ENCODE measurements at regions not wholly inside any gene's neighbourhood (a gene's known extent, or its start where the extent isn't known, plus 50 kb on each side); places are given as distances from the start of the nearest gene placed in this dataset.

DNA sequence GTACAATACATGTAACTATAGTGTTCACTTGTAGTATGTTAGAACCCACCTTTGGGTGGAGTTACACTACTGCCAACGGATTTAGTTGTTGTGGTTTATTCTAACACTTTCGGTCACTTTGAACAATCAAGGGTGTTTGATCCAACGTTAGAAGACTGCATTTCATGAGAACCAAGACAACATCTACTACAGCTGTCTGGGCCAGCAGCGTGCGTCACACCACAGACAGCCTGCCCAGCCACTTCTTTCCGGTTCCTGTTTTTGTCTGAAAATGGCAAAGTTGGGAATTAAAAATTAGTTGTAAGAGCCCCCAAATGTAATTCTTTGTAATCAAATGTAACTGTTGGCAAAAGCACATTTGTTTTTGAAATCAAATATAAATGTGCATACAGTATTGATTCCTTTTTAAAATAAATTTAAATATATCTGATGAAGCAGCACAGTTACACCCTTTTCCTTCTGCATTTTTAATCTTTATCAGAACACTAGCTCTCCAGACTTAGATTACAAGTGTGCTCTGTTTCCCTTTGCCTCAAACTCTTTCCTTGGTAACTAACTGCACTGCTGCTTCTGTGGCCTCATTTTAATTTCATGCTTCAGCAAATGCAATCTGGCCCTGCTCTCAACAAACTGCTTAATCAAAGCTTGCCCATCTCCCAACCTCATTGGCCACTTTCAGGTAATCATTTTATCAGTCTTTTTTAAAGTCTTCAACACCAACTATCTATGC lies 86.6 kb upstream of the DPH5 start:
- Mint-ChIP-seq H3K27me3 (ENCODE audit: low read depth) (no peaks in the 10 kb centered on the region), H3K4me3 (no peak overlapping the region), H3K27ac (peak overlapping the region; percentile 46 to 87 (median 60)), H3K36me3 (ENCODE audit: low read depth) (no peaks in the 10 kb centered on the region), H3K4me1 (peaks cover 11% of the 10 kb centered on the region), H3K9me3 (no peaks in the 10 kb centered on the region)
- TF ChIP-seq, protein P1, sequence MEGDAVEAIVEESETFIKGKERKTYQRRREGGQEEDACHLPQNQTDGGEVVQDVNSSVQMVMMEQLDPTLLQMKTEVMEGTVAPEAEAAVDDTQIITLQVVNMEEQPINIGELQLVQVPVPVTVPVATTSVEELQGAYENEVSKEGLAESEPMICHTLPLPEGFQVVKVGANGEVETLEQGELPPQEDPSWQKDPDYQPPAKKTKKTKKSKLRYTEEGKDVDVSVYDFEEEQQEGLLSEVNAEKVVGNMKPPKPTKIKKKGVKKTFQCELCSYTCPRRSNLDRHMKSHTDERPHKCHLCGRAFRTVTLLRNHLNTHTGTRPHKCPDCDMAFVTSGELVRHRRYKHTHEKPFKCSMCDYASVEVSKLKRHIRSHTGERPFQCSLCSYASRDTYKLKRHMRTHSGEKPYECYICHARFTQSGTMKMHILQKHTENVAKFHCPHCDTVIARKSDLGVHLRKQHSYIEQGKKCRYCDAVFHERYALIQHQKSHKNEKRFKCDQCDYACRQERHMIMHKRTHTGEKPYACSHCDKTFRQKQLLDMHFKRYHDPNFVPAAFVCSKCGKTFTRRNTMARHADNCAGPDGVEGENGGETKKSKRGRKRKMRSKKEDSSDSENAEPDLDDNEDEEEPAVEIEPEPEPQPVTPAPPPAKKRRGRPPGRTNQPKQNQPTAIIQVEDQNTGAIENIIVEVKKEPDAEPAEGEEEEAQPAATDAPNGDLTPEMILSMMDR (IDR thresholded peaks at IDR 0.05; ENCODE audit: unreplicated experiment in 3 of 3): no peak

DNA sequence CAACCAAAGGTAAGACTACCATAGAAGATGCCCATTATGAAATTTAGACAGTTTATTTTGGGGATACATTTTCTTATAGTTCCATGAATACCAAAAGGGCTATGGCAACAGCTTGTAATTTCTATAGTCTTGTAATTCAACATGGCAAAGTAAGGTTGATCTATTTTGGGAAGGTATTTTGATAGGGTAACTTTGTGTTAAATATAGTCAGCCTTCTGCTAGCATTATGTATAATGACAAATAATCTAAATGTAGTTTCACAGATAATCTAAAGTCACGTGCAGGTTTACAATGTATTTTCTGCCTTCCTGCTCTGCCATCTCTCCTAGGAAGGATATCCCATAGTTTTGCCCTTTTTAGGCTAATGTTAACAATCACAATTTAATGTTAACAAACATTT lies 85.9 kb upstream of the DPH5 start:
- Mint-ChIP-seq H3K36me3 (ENCODE audit: low read depth) (no peaks in the 10 kb centered on the region), H3K4me3 (no peak overlapping the region), H3K4me1 (peaks cover 11% of the 10 kb centered on the region), H3K27ac (peak overlapping the region in 2 of 3 experiments; percentile 60 to 87), H3K9me3 (no peaks in the 10 kb centered on the region), H3K27me3 (ENCODE audit: low read depth) (no peaks in the 10 kb centered on the region)
- TF ChIP-seq, protein P1 (IDR thresholded peaks at IDR 0.05; ENCODE audit: unreplicated experiment in 3 of 3): no peak

DNA sequence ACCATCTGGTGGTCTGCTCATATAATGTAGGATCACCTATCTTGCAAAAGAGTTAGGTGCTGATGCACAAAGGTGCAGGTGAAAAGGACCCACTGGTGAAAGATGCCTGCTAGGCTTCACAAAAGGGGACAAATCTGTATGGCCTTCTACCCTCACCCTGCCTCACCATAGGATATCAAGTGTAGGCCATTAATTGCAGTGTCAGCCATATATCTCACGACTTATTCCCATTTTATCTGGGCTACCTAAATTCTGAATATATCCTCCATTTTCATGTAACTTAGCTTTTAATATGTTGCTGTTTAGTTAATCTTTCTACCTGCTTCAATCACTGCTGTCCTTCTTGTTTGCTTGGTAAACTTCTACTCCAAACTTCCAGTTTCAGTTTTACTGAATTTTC lies 84.2 kb upstream of the DPH5 start:
- H3K27me3 Mint-ChIP-seq (ENCODE audit: low read depth): no peaks in the 10 kb centered on the region
- H3K9me3 Mint-ChIP-seq: no peaks in the 10 kb centered on the region
- H3K4me3 Mint-ChIP-seq: no peak overlapping the region
- TF ChIP-seq, protein P1 (IDR thresholded peaks at IDR 0.05; ENCODE audit: unreplicated experiment in 3 of 3): no peak
- peaks cover 11% of the 10 kb centered on the region for H3K4me1 Mint-ChIP-seq
- no peaks in the 10 kb centered on the region for H3K36me3 Mint-ChIP-seq (ENCODE audit: low read depth)
- H3K27ac Mint-ChIP-seq: no peak overlapping the region

DNA sequence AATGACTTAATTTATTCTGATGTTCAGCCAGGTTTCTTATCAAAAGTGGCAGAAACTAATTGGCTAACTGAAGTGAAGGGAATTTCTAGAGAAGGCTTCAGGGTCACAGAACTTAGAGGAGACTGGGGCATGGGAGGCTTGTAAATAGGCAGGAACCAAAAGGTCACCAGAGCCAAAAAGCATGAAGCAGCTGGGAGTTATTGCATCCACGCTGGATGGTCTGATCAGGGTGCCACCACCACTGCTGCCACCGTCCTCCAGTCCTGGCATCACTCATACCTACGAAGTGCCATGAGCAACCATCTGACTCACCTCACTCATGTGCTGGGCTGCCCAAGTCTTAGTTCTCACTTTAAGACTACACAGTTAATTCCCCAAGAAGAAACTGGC lies 82.5 kb upstream of the DPH5 start:
- Mint-ChIP-seq H3K4me1 (peaks cover 11% of the 10 kb centered on the region), H3K27ac (no peak overlapping the region)

GRCh38 chr1:101107496-101108110 lies 82.0 kb upstream of the DPH5 start:
- TF ChIP-seq, protein P1 (IDR thresholded peaks at IDR 0.05; ENCODE audit: unreplicated experiment in 3 of 3): no peak
- Mint-ChIP-seq H3K4me1 (peaks cover 10% of the 10 kb centered on the region), H3K36me3 (ENCODE audit: low read depth) (no peaks in the 10 kb centered on the region), H3K4me3 (no peak overlapping the region), H3K27me3 (ENCODE audit: low read depth) (no peaks in the 10 kb centered on the region), H3K27ac (no peak overlapping the region), H3K9me3 (no peaks in the 10 kb centered on the region)

More for the DNA sequence above, 82.5 kb upstream of the DPH5 start:
- TF ChIP-seq, protein P1 (IDR thresholded peaks at IDR 0.05; ENCODE audit: unreplicated experiment in 3 of 3): no peak
- H3K9me3 Mint-ChIP-seq: no peaks in the 10 kb centered on the region
- no peak overlapping the region for H3K4me3 Mint-ChIP-seq
- H3K36me3 Mint-ChIP-seq (ENCODE audit: low read depth): no peaks in the 10 kb centered on the region
- H3K27me3 Mint-ChIP-seq (ENCODE audit: low read depth): no peaks in the 10 kb centered on the region

DNA sequence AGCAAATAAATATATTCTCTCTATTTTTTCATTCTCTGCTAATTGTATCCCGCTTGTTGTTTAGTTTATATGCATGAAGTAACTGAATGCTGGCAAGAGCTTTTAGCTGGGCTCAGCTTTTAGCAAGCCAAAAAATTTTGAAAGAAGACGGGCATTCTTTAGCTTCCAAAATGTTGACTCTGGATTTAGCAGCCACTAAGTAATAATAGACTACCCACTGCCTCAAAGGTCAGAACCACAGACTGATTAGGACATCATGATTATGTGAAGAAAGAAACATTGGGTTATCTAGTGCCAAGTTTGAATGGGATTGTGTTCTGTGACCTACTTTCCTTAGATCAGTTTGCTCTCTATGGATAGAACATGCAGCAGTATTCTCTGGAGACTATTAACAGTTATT lies 80.3 kb upstream of the DPH5 start:
- no peak overlapping the region for H3K27ac Mint-ChIP-seq
- no peaks in the 10 kb centered on the region for H3K27me3 Mint-ChIP-seq (ENCODE audit: low read depth)
- TF ChIP-seq, protein P1 (IDR thresholded peaks at IDR 0.05; ENCODE audit: unreplicated experiment in 3 of 3): no peak
- no peaks in the 10 kb centered on the region for H3K9me3 Mint-ChIP-seq
- no peak overlapping the region for H3K4me3 Mint-ChIP-seq
- no peaks in the 10 kb centered on the region for H3K36me3 Mint-ChIP-seq (ENCODE audit: low read depth)
- H3K4me1 Mint-ChIP-seq: no peaks in the 10 kb centered on the region

All from nephron (organoid).